ENCODE measurements at regions not wholly inside any gene's neighbourhood (a gene's known extent, or its start where the extent isn't known, plus 50 kb on each side); places are given as distances from the start of the nearest gene placed in this dataset.

GRCh38 chr11:104830508-104830907, 67.8 kb downstream of the CASP12 start:
- FAIRE-seq: no peak

- no peak for FAIRE-seq
Observed at GRCh38 chr11:104830080-104830479, 68.2 kb downstream of the CASP12 start.

GRCh38 chr11:104826772-104827171, 71.5 kb downstream of the CASP12 start:
- FAIRE-seq: no peak

- no peak for FAIRE-seq
Observed at GRCh38 chr11:104823657-104824056, 74.6 kb downstream of the CASP12 start.

- FAIRE-seq: no peak
Observed at GRCh38 chr11:104820431-104820830, 77.8 kb downstream of the CASP12 start.

- no peak for FAIRE-seq
Observed at GRCh38 chr11:104819603-104820002, 78.7 kb downstream of the CASP12 start.

- FAIRE-seq: no peak
Observed at GRCh38 chr11:104819107-104819506, 79.2 kb downstream of the CASP12 start.

- no peak for FAIRE-seq
Observed at GRCh38 chr11:104817973-104818372, 80.3 kb downstream of the CASP12 start.

- no peak for FAIRE-seq
Observed at GRCh38 chr11:104813532-104813931, 84.7 kb downstream of the CASP12 start.

- no peak for FAIRE-seq
Observed at GRCh38 chr11:104812103-104812788, 86.0 kb downstream of the CASP12 start.

GRCh38 chr11:104803776-104804175, 94.5 kb downstream of the CASP12 start:
- FAIRE-seq: no peak

GRCh38 chr11:104799251-104799650, 99.0 kb downstream of the CASP12 start:
- FAIRE-seq: no peak

GRCh38 chr11:104798789-104799188, 99.5 kb downstream of the CASP12 start:
- peak; percentile 72 for FAIRE-seq

GRCh38 chr11:104796301-104796700, 102.0 kb downstream of the CASP12 start:
- no peak for FAIRE-seq

- no peak for FAIRE-seq
Observed at GRCh38 chr11:104795501-104796213, 102.6 kb downstream of the CASP12 start.

GRCh38 chr11:104792861-104793260, 105.4 kb downstream of the CASP12 start:
- no peak for FAIRE-seq

GRCh38 chr11:104791896-104792295, 106.4 kb downstream of the CASP12 start:
- no peak for FAIRE-seq

- FAIRE-seq: no peak
Observed at GRCh38 chr11:104784684-104785460, 113.4 kb downstream of the CASP12 start.

- FAIRE-seq: no peak
Observed at GRCh38 chr11:104783241-104783640, 115.0 kb downstream of the CASP12 start.

- FAIRE-seq: no peak
Observed at GRCh38 chr11:104782377-104782754, 115.9 kb downstream of the CASP12 start.

- FAIRE-seq: no peak
Observed at GRCh38 chr11:104781719-104782376, 116.4 kb downstream of the CASP12 start.

- FAIRE-seq: no peak
Observed at GRCh38 chr11:104781037-104781436, 117.2 kb downstream of the CASP12 start.

GRCh38 chr11:104776501-104777170, 121.6 kb downstream of the CASP12 start:
- FAIRE-seq: no peak
